NB4 (cell line): ENCODE measurements at regions not wholly inside any gene's neighbourhood (a gene's known extent, or its start where the extent isn't known, plus 50 kb on each side); places are given as distances from the start of the nearest gene placed in this dataset.

ENCODE experiments used
- CTCF ChIP-seq: IDR thresholded peaks from one replicate; pipeline ENCODE4 v1.5.1; 2012; ENCODE audit warnings: low read depth, low read length
- POLR2A ChIP-seq: IDR thresholded peaks from 2 replicates; pipeline ENCODE4 v1.6.1; 2011; ENCODE audit warnings: mild to moderate bottlenecking; ENCODE audit not compliant: insufficient read length; ENCODE audit errors: extremely low read depth

GRCh38 chr2:167793725-167794124 is 453.7 kb downstream of the STK39 start:
- TF ChIP-seq CTCF (no peak), POLR2A (no peak)
